ENCODE measurements at regions not wholly inside any gene's neighbourhood (a gene's known extent, or its start where the extent isn't known, plus 50 kb on each side); places are given as distances from the start of the nearest gene placed in this dataset.

DNA sequence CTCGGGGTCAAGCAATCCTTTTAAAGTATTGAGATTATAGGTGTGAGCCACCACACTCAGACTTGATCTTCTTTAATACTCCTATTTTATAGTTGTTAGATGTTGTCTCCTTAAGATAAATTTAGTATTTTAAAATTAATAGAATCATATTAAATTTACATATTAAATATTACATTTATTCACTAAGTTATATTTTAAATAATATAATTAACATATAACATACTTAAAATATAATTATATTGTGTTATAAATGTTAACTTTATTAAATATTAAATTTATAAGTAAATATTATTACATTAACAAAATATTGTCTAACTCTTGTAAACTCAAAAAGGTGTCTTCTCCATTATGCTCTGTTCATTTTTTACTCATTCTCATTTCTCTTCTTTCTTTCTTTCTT is 675.9 kb upstream of the ADGRL4 start:
- Histone ChIP-seq H3K36me3 (replicated peaks in 1 of 2) (no peaks in the 10 kb centered on the region), H3K4me1 (replicated peaks in 1 of 2) (no peaks in the 10 kb centered on the region), H3K27me3 (no peaks in the 10 kb centered on the region), H3K9me3 (replicated peaks in 1 of 3) (no peaks in the 10 kb centered on the region), H3K4me3 (no peak overlapping the region), H3K27ac (no peak overlapping the region)
- WGBS, 4 donors, result 61 to 87% (median 77%) methylated on average over 1 of the region's 1 CpG
- DNase-seq, result no peak
- TF ChIP-seq, protein P1, sequence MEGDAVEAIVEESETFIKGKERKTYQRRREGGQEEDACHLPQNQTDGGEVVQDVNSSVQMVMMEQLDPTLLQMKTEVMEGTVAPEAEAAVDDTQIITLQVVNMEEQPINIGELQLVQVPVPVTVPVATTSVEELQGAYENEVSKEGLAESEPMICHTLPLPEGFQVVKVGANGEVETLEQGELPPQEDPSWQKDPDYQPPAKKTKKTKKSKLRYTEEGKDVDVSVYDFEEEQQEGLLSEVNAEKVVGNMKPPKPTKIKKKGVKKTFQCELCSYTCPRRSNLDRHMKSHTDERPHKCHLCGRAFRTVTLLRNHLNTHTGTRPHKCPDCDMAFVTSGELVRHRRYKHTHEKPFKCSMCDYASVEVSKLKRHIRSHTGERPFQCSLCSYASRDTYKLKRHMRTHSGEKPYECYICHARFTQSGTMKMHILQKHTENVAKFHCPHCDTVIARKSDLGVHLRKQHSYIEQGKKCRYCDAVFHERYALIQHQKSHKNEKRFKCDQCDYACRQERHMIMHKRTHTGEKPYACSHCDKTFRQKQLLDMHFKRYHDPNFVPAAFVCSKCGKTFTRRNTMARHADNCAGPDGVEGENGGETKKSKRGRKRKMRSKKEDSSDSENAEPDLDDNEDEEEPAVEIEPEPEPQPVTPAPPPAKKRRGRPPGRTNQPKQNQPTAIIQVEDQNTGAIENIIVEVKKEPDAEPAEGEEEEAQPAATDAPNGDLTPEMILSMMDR (IDR thresholded peaks at IDR 0.05), result no peak
- no peak for TF ChIP-seq POLR2A (IDR thresholded peaks at IDR 0.05)
- intact Hi-C loops (cut with DNase I), result no loop called here

DNA sequence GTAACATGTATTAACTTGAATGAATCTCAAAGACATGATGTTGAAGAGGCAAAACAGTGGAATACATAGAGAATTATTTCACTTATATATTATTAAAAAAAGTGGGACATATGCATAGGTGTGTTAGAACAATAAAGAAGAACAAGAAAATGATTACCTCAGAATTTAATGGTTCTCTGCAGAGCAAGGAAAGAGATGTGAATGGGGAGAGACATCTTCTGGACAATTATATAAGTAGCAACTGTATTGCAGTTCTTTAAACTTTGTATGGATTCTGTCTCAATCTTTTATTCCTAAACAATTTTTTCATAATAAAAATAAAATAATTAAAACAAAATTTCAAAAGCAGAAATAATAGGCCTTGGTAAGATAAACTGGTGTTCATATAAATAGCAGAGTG is 674.9 kb upstream of the ADGRL4 start:
- no peaks in the 10 kb centered on the region for H3K4me1 ChIP-seq (replicated peaks in 1 of 2)
- TF ChIP-seq, protein P1 (IDR thresholded peaks at IDR 0.05), result no peak
- no peak for TF ChIP-seq POLR2A (IDR thresholded peaks at IDR 0.05)
- intact Hi-C loops (cut with DNase I), result no loop called here

DNA sequence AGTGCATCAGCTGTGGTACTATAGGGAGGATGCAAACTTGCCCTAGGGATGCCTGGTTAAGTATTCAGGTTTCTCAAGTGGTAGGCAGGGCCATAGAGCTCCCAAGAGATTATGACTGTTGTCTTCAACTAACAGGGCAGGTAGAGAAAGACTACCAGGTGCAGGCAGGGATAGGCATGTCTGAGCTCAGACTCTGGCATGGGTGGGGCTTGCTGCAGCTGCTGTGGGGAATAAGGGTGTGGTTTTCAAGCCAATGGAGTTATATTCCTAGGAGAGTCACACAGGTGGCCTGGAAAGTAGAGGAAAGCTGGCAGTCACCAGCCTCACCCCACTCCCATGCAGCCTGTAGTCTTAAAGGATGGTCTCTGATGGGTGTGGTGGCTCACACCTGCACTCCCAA is 673.4 kb upstream of the ADGRL4 start:
- TF ChIP-seq POLR2A (IDR thresholded peaks at IDR 0.05), result no peak
- TF ChIP-seq, protein P1 (IDR thresholded peaks at IDR 0.05), result no peak
- no peak overlapping the region for H3K4me3 ChIP-seq
- no peaks in the 10 kb centered on the region for H3K4me1 ChIP-seq (replicated peaks in 1 of 2)
- intact Hi-C loops (cut with DNase I), result no loop called here
- H3K36me3 ChIP-seq (replicated peaks in 1 of 2), result no peaks in the 10 kb centered on the region
- H3K27ac ChIP-seq, result no peak overlapping the region
- no peak for DNase-seq
- no peaks in the 10 kb centered on the region for H3K27me3 ChIP-seq
- no peaks in the 10 kb centered on the region for H3K9me3 ChIP-seq (replicated peaks in 1 of 3)

More for the DNA sequence above, 674.9 kb upstream of the ADGRL4 start:
- Histone ChIP-seq H3K4me3 (no peak overlapping the region), H3K27me3 (no peaks in the 10 kb centered on the region), H3K9me3 (replicated peaks in 1 of 3) (no peaks in the 10 kb centered on the region), H3K27ac (no peak overlapping the region), H3K36me3 (replicated peaks in 1 of 2) (no peaks in the 10 kb centered on the region)
- DNase-seq, result no peak

DNA sequence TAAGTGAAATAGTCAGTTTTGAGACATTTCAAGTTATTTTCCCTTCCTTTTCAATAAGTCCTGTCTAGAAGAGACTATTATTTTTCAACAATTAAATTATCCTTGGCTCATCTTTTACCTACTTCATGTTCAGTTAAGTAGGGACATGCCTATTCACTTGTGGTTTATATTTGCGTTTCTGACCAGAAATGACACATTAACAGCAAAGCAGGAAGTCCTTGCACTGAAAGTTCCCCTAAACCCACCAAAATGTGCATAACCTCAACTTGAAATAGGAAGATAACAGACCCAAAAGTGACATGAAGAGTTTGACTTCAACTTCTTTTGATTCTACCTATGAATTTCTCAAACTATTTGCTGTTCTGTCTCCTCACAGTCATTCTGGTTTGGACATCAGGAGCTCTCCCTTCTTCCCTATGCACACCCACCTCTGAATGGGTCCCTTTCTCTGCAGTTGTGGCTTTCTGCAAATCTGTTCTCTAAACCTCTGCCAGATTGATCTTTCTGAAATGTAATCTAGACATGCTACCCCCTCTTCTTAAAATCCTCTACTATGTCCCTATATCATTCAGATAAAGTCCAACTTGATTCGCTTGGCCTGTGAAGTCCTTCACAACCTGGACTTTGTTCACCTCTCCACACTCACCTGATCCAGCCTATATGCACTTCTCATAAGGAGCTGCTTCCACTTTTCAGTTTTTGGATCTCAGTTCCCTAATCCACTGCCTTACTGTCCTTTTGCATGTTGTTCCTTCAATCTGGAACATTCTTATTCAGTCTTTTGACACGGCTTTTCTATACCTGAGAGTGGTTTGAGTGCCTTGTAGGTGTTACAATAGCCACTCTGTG is 661.5 kb upstream of the ADGRL4 start:
- Histone ChIP-seq H3K36me3 (replicated peaks in 1 of 2) (no peaks in the 10 kb centered on the region), H3K4me3 (no peak overlapping the region), H3K4me1 (replicated peaks in 1 of 2) (no peaks in the 10 kb centered on the region), H3K27ac (no peak overlapping the region), H3K9me3 (replicated peaks in 1 of 3) (no peaks in the 10 kb centered on the region), H3K27me3 (no peaks in the 10 kb centered on the region)
- no peak for TF ChIP-seq POLR2A (IDR thresholded peaks at IDR 0.05)
- TF ChIP-seq, protein P1 (IDR thresholded peaks at IDR 0.05), result no peak
- WGBS, 4 donors, result 48 to 73% (median 57%) methylated on average over 3 of the region's 3 CpGs
- DNase-seq, result no peak
- intact Hi-C loops (cut with DNase I), result no loop called here

All from adrenal gland (tissue), 9 donors.